Smooth muscle cell (in vitro differentiated cells): ENCODE measurements at regions not wholly inside any gene's neighbourhood (a gene's known extent, or its start where the extent isn't known, plus 50 kb on each side); places are given as distances from the start of the nearest gene placed in this dataset.

ENCODE experiments used
- DNase-seq: peaks from one replicate; lab custom pipeline; 2025; ENCODE audit not compliant: unreplicated experiment; lab: John Stamatoyannopoulos, UW
- H2AFZ ChIP-seq: fragments of 200-600 bp; sonication (generic); 2 replicates; pipeline ENCODE4 v1.6.0; 2016; ENCODE audit warnings: antibody characterized with exemption, low read depth, mild to moderate bottlenecking
- H3F3A ChIP-seq: fragments of 200-600 bp; sonication (generic); 2 replicates; pipeline ENCODE4 v1.6.0; 2017; ENCODE audit warnings: antibody characterized with exemption, low read depth
- H3K27ac ChIP-seq: fragments of 200-600 bp; sonication (generic); 2 replicates; pipeline ENCODE4 v1.5.1; 2016; ENCODE audit warnings: low read depth, mild to moderate bottlenecking
- H3K27me3 ChIP-seq: fragments of 200-600 bp; sonication (generic); 2 replicates; pipeline ENCODE4 v1.6.1; 2016; ENCODE audit warnings: low read depth, mild to moderate bottlenecking
- H3K36me3 ChIP-seq: fragments of 200-600 bp; sonication (generic); 2 replicates; pipeline ENCODE4 v1.5.1; 2016; ENCODE audit warnings: low read depth
- H3K4me1 ChIP-seq: fragments of 200-600 bp; sonication (generic); 2 replicates; pipeline ENCODE4 v1.5.1; 2016; ENCODE audit warnings: low read depth
- H3K4me2 ChIP-seq: fragments of 200-600 bp; sonication (generic); 2 replicates; pipeline ENCODE4 v1.6.0; 2016; ENCODE audit warnings: mild to moderate bottlenecking
- H3K4me3 ChIP-seq: fragments of 200-600 bp; sonication (generic); 2 replicates; pipeline ENCODE4 v1.5.1; 2016; ENCODE audit warnings: mild to moderate bottlenecking
- H3K79me2 ChIP-seq: fragments of 200-600 bp; sonication (generic); 2 replicates; pipeline ENCODE4 v1.6.0; 2016; ENCODE audit warnings: low read depth, mild to moderate bottlenecking
- H3K9ac ChIP-seq: fragments of 200-600 bp; sonication (generic); 2 replicates; pipeline ENCODE4 v1.6.0; 2016; ENCODE audit warnings: low read depth
- H3K9me3 ChIP-seq: fragments of 200-600 bp; sonication (generic); replicated peaks from 2 replicates; pipeline ENCODE4 v1.5.1; 2016; ENCODE audit warnings: low read depth
- H4K20me1 ChIP-seq: fragments of 200-600 bp; sonication (generic); 2 replicates; pipeline ENCODE4 v1.6.0; 2016; ENCODE audit warnings: low read depth
- CTCF ChIP-seq: fragments of 200-600 bp; sonication (generic); IDR thresholded peaks from 2 replicates; pipeline ENCODE4 v1.5.1; 2017; ENCODE audit warnings: borderline replicate concordance, mild to moderate bottlenecking, antibody characterized with exemption; ENCODE audit not compliant: insufficient read depth, poor library complexity, severe bottlenecking
- WGBS: methylation state at CpG from one replicate; pipeline ENCODE4 v1.1.7; 2016; ENCODE audit warnings: low lambda C conversion rate; 5-methylcytosine and 5-hydroxymethylcytosine counted together

GRCh38 chr13:33537676-33538075 is 252.1 kb upstream of the STARD13 start:
- H3K9me3 ChIP-seq: no peaks in the 10 kb centered on the region
- H3K27me3 ChIP-seq: no peaks in the 10 kb centered on the region
- no peak overlapping the region for H3K4me3 ChIP-seq
- peak overlapping the region; percentile 97 for H3K27ac ChIP-seq
- peaks cover 14% of the 10 kb centered on the region for H3F3A ChIP-seq
- peak overlapping the region; percentile 75 for H3K9ac ChIP-seq
- H3K4me1 ChIP-seq: peaks cover 24% of the 10 kb centered on the region
- no peaks in the 10 kb centered on the region for H3K79me2 ChIP-seq
- peak overlapping the region; percentile 80 for H2AFZ ChIP-seq
- peak overlapping the region; percentile 67 for H3K4me2 ChIP-seq
- TF ChIP-seq CTCF: no peak
- H3K36me3 ChIP-seq: no peaks in the 10 kb centered on the region
- 47% methylated on average over 2 of the region's 2 CpGs for WGBS
- no peaks in the 10 kb centered on the region for H4K20me1 ChIP-seq
- DNase-seq: no peak

- DNase-seq: no peak
- no peak for TF ChIP-seq CTCF
- Histone ChIP-seq H3K9me3 (no peaks in the 10 kb centered on the region), H3K9ac (peak overlapping the region; percentile 91), H3K4me1 (peaks cover 35% of the 10 kb centered on the region), H3K27ac (peak overlapping the region; percentile 97), H3K36me3 (no peaks in the 10 kb centered on the region), H3K79me2 (no peaks in the 10 kb centered on the region), H3K4me2 (peak overlapping the region; percentile 80), H3K4me3 (peak overlapping the region; percentile 53), H3F3A (peaks cover 30% of the 10 kb centered on the region), H4K20me1 (no peaks in the 10 kb centered on the region), H3K27me3 (no peaks in the 10 kb centered on the region), H2AFZ (no peak overlapping the region)
- WGBS: 36% methylated on average over 7 of the region's 7 CpGs
Measured at GRCh38 chr13:33541456-33541855, 255.9 kb upstream of the STARD13 start.

GRCh38 chr13:33541962-33542308 is 256.4 kb upstream of the STARD13 start:
- Histone ChIP-seq H3K27ac (peak overlapping the region; percentile 97), H3K9me3 (no peaks in the 10 kb centered on the region), H2AFZ (no peak overlapping the region), H3F3A (peaks cover 30% of the 10 kb centered on the region), H3K9ac (peak overlapping the region; percentile 91), H3K36me3 (no peaks in the 10 kb centered on the region), H4K20me1 (no peaks in the 10 kb centered on the region), H3K4me3 (peak overlapping the region; percentile 53), H3K27me3 (no peaks in the 10 kb centered on the region), H3K4me2 (peak overlapping the region; percentile 80), H3K79me2 (no peaks in the 10 kb centered on the region), H3K4me1 (peaks cover 30% of the 10 kb centered on the region)
- TF ChIP-seq CTCF: no peak
- WGBS: 8% methylated on average over 8 of the region's 8 CpGs
- DNase-seq: no peak

GRCh38 chr13:33542309-33543088 is 256.9 kb upstream of the STARD13 start:
- WGBS: 1% methylated on average over 70 of the region's 70 CpGs

More at GRCh38 chr13:33542309-33543088, 256.9 kb upstream of the STARD13 start:
- Histone ChIP-seq H3K36me3 (no peaks in the 10 kb centered on the region), H4K20me1 (no peaks in the 10 kb centered on the region), H3K9ac (peak overlapping the region; percentile 91), H3K4me3 (peak overlapping the region; percentile 63), H3F3A (peaks cover 30% of the 10 kb centered on the region), H3K4me1 (peaks cover 26% of the 10 kb centered on the region), H3K4me2 (peak overlapping the region; percentile 82), H3K27me3 (no peaks in the 10 kb centered on the region), H2AFZ (peak overlapping the region; percentile 92), H3K9me3 (no peaks in the 10 kb centered on the region), H3K27ac (peak overlapping the region; percentile 97), H3K79me2 (no peaks in the 10 kb centered on the region)
- DNase-seq: peak; percentile 100
- peak; percentile 94 for TF ChIP-seq CTCF
